Raji (cell line): ENCODE measurements at regions not wholly inside any gene's neighbourhood (a gene's known extent, or its start where the extent isn't known, plus 50 kb on each side); places are given as distances from the start of the nearest gene placed in this dataset.

Experiments
- POLR2A ChIP-seq: IDR thresholded peaks from 2 replicates; pipeline ENCODE4 v1.6.1; 2011; ENCODE audit warnings: low read depth, low read length, control low read depth; ENCODE audit not compliant: insufficient read depth

DNA sequence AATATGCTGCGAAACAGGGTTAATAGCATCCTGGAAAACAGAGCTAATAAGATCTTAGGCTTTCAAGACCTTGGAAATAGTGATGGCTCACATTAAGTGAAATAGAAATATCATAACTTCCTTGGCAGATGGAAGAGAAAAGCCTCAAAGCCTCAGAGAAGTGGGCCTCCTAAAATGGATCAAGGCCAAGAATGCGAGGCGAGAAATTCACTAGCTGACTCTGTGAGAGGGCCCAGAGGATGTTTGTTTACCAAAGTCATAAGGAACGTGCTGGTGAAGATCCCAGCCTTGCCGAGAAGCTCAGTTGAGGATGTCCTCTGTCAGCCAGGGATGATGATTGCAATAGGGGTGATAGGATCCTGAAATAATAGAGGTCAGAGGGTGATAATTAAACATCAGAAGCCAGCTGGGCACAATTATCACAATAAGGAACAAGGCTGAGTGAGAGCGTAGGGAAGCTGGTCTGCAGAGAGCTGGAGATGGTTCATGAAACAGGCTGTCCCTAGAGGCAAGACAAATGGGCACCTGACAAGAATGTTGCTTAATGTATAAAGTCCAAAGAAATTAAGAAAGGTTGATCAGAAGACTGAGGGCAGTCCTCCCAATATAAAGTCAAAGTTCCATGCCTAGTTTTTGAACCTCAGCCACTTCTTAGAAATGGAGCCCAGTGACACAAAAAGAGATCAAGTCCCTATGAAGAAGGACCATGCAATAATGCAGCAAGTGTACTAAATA lies 101.7 kb upstream of the COG2 start:
- TF ChIP-seq POLR2A: no peak

DNA sequence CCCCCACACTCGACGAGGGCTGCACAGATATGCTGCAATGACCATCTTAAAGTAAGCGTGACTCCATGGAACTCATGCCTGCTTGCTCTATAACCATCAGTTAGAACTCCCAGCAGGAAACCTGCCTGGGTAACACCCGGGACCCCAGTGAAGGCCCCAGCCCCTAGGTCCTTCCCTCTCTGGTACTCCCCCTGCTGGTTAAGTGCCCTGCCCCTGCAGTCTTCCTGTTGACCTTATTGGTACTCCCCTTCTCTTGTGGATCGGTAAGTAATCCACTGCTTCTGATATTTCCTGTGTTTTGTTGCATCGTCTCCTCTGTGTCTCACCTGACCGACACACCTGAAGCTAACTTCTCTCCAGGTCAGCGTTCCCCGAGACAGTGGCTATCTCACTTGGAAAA lies 104.8 kb upstream of the COG2 start:
- no peak for TF ChIP-seq POLR2A

DNA sequence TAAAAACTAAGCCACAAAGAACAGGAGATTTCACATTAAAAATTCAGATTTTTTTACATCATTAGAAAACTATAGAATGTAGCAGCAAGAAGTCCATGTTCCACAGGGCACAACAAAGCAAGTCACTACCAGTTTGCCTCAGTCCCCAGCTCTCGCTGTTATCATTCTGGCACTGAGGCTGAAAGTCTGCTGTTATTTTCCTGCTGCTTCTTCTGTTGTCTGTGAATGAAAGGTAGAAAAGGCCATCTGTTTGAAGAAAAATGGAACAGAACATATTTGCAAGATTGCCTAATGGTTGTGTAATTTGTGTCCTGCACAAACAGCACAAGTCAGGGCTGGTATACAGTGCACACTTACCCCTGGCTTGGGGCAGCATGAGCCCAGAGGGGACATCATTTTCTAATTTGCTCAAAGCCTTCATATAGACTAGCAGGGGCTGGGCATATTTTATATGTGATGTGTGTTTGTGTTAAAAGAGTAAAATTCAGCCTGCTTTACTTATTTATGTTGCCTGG lies 105.6 kb upstream of the COG2 start:
- TF ChIP-seq POLR2A: no peak

DNA sequence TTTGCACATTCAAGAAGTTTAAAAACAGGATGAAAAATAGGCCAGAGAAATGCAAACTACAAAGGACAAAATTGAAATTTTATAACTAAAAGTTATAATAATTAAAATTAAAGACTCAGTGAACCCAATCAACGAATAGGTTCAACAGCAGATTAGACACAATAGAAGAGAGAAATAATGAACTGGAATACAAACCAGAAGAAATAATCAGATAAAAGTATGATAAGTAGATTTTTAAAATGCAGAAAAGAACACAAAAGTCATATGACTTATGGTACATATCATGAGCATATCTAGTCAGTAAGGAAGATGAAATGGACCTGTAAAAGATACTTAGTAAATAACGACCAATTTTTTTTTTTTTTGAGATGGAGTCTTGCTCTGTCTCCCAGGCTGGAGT lies 108.1 kb upstream of the COG2 start:
- TF ChIP-seq POLR2A: no peak

DNA sequence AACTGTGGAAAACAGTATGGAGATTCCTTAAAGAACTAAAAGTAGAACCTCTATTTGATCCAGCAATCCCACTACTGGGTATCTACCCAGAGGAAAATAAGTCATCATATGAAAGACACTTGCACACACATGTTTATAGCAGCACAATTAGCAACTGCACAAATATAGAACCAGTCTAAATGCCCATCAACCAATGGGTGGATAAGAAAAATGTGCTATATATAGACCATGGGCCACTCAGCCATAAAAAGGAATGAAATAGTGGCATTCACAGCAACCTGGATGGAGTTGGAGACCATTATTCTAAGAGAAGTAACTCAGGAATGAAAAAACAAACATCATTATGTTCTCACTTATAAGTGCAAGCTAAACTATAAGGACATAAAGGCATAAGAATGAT lies 105.0 kb upstream of the PGBD5 start:
- no peak for TF ChIP-seq POLR2A

DNA sequence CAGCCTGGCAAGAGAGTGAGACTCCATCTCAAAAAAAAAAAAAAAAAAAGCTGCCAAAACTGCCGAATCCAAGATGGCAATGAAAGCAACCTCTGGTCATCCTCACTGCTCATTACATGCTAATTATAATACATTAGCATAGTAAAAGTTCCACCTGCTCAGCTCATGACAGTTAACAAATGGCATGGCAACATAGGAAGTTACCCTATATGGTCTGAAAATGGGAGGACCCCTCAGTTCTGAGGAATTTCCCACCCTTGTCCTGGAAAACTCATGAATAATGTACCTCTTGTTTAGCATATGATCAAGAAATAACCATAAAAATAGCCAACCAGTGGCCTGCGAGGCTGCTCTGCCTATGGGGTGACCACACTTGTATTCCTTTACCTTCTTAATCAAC lies 93.1 kb upstream of the PGBD5 start:
- TF ChIP-seq POLR2A: no peak

DNA sequence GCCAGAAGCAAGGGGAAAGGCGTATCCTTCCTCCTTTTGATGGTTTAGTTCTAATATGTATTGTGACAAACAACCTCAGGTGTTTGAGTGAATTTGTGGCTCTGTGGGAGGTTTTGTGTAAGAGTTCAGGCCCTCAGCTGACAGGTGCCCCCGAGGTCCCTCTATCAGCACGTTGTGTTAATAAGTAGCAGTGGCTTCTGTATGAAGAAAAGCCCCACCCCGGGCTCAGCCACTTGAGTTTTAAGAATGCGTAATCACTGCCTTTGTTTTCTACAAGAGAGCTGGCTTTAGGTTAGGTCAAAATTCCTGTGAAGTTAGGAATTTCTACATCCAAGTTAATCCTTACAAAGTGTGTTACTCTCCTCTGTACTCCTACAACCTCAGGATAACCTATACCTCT lies 92.4 kb upstream of the PGBD5 start:
- no peak for TF ChIP-seq POLR2A

DNA sequence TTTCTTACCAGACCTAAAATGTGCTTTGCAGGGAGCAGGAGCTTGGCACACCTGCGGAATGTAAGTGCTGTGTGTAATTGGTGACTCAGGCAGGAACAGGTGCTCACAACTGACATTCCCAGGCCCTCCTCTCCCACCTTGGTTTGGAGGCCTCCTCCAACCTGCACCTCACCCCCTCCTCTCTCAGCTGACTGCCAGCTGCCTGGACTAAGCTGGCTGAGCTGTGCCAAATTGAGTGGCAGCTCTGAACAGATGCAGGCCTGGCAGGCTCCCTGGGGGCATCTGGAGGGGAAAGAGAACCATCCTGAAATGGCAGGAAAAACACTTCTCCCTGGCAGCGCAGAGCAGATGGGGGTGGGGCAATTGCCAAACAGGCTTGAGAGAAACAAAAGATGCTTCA lies 91.7 kb upstream of the PGBD5 start:
- no peak for TF ChIP-seq POLR2A

DNA sequence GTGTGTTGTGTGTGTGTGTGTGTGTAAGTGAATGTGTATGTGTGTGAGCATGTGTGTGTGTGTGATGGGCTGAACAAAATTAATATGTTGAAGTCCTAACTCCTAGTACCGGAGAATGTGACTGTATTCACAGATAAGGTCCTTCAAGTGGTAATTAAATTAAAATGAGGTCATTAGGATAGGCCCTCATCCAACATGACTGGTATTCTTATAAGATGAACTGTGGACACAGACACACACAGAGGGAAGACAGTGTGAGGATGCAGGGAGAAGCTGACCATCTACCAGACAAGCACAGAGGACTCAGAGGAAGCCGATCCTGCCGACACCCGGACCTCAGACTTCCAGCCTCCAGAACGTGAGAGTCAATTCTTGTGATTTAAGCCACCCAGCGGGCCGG lies 91.2 kb upstream of the PGBD5 start:
- no peak for TF ChIP-seq POLR2A

DNA sequence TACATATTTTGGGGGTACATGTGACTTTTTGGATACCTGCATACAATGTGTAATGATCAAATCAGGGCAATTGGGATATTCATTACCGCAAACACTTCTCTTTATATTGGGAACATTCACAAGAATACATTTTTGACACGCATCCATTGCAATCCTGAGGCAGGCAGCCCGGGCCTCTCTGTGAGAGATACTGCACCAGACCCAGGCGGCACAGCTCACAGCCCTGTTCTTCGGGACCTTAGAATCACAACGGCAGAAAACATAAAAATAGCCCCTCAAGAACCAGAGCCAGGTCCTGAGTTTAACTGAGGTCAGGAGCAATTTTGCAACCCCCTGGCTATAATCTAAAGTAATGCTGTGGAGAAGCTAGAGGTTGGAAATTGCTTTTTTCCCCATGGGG lies 90.8 kb upstream of the PGBD5 start:
- TF ChIP-seq POLR2A: no peak

DNA sequence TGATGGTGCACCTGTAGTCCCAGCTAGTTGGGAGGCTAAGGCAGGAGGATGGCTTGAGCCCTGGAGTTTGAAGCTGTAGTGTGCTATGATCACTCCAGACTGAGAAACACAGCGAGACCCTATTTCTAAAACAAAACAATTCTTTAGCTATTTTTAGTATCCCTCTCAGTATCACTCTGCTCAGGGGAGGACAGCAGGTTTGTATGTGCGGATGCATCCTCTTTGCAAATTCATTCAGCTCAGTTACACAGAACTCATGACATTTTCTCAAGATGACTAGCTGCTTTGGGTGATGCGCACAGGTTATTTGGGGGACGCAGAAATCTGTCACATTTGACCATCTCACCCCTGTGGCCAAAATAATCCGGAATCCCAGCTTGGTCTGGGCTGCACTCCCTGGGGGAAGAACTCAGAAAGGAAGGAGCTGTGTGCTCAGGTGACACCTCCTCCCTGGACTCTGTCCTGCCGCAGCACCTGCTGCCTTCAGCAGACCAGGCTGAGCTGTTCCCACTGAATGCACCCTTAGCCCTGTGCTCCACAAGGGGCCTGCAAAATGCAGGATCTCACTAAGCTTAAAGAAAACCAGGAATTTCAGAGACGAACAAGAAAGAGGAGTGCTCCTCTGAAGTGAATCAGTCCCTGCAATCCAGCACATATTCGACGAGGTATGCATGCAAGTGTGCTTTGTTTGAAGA lies 89.5 kb upstream of the PGBD5 start:
- no peak for TF ChIP-seq POLR2A

DNA sequence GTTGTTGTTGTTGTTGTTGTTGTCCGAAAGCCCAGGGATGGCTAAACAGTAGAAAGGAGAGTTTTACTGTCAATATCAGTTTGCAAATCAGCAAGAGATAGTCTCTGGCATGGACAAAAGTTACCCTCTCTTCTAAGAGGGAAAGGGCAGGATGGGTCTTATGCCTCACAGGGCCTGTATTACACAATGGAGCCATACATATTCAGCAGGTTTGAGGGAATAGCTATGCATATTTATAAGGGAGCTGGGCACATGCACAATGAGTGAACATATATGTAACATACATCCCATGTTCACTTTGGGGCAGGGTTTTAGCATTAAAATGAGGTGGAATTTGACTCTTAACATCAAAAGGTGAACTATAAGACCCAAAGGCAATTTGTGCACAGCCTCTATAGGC lies 84.4 kb upstream of the PGBD5 start:
- no peak for TF ChIP-seq POLR2A

DNA sequence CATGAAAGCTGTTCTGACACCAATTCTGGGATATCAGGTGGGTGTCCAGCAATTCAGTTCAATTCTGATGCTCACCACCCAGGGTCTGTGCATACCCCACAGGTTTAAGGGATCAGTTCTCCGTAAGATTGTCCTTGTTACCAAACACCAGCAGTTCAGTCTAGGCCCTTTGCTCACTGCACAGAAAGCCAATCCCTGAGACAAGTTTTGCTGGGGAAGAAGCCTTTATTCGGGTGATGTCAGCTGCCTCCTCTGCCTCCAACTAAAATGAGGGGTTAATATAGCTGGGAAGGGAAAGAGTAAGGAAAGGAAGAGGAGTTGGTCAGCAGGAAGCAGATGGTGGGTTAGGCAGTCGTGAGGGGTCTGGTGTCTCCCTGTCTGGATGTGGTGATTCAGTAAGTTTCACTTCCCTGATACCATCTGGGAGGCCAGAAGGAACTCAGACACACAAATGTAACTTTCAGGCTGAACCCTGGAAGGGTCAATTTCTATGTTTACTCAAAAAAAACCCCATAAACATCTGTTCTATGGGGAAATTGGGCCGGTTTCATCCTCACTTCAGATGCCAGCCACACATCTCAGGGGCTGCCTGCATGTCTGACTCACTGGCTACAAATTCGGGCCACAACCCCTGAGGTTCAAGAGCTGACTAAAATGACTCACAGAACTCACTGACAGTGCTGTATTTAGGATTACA lies 83.3 kb upstream of the PGBD5 start:
- TF ChIP-seq POLR2A: no peak

DNA sequence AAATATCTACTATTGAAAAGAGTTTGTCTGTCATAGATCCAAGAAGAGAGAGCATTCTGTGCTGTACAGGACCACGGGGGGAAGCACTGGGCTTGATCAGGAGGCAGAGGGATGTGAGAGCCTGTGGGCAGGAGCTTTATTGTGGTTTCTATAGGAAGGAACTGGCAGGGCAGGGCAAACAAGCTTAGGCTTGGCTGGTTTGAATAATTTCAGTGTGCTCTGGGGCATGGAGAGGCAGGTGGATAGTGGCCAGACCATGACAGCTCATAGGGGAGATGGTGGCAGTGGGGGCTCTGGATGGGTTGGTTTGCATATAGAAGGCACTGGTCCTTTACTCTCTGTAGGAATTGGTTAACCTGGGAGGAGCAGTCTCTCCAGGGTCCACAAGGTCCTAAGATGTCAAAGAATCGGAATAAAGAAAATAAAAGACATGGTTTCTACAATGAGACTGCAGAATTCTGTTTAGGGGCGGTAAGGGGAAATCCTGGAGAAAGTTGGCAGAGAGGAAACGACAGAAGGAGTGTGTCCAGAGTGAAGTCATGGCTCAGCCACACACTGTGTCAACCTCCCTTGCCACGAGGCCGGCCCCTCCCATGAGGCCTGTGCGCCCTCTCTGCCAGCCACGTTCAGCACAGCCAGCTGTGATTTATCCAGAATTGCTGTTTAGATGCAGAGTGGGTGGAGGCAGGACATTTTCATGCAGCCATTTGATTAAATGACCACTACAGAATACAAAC lies 81.7 kb upstream of the PGBD5 start:
- no peak for TF ChIP-seq POLR2A

DNA sequence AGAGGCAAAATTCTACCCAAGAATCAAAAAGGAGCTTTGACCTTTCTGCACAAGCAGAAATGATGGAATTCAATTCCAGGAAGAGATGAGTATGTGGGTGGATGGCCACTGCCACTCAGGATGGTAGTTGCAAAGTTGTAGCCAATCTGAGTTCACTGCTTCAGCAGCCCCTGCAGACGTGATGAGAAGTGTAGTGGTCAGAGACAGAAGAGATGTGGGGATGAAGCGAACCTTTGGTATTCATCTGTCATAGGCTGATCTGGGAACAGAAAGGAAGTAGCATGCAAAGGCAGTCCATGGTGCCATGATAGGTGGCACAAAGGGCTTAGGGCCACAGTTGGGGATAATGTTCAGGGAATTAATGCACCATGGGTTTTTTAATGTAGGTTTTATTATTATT lies 81.1 kb upstream of the PGBD5 start:
- TF ChIP-seq POLR2A: 0 out of 2 replicates have a peak, but pooled peaks have one; percentile 5
